Activated CD8-positive, alpha-beta memory T cell treated with anti-CD3 and anti-CD28 coated beads, Interleukin-2, amount 50 U/mL, for 24 hours (primary cell): ENCODE measurements at regions not wholly inside any gene's neighbourhood (a gene's known extent, or its start where the extent isn't known, plus 50 kb on each side); places are given as distances from the start of the nearest gene placed in this dataset.

Source experiments
- DNase-seq: peaks from one replicate; pipeline ENCODE4 v3.0.0-alpha.2; 2020; ENCODE audit errors: extremely low read depth

DNA sequence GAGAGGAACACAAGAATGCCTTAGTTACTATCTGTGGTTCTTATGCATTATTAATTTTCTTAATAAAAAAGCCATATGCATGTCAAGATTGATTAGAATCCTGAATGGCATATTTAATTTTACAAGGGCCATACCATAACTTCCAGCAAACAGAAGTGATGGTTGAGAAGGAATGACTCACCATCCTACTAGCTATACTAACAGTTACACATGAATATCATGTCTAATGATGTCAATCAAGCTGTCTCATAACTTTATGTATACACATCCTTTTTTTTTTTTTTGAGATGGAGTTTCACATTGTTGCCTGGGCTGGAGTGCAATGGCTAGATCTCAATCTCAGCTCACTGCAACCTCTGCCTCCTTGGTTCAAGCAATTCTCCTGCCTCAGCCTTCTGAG lies 1123.9 kb downstream of the NLGN4Y start:
- no peak for DNase-seq

- no peak for DNase-seq
Measured at GRCh38 chrY:15650056-15650455, 1125.7 kb downstream of the NLGN4Y start.

DNA sequence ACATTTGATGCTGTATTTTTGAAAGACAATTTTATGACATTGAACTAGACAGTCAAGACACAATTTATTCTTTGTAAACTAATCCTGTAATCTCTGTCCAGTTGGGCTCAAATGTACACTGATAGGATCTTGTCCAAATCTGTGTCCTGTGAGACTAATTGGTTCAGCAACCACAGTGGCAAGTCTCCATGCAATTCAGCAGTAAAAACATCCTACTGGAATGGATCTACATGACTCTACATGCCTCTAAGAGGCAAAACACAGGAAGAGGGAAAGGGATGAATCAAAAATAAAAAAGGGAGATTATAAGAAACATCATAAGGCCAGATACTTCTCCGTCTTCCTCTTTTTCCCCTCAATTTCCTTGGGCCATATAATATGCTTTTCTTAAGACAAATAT lies 1164.2 kb downstream of the NLGN4Y start:
- DNase-seq, result no peak

GRCh38 chrY:15689994-15690393 lies 1165.7 kb downstream of the NLGN4Y start:
- no peak for DNase-seq

DNA sequence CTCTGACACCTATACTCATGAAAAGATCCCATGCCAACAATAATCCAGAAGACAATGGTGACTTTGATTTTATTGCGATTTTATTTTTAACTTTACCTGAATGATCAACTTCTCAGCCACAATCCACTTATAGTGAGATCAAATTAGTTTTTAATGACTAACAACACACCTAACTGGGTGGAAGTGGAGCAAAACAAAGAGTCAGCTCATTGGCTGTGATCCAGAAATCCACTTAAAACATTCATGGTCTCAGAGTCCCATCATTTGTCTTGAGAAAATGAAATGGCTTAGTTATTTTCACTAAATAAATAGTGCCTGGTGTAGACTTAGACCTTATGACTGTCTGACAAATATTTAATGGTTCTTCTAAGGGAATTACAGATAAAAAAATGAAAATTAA lies 1177.8 kb downstream of the NLGN4Y start:
- no peak for DNase-seq

GRCh38 chrY:15704906-15705305 lies 1180.6 kb downstream of the NLGN4Y start:
- no peak for DNase-seq

DNA sequence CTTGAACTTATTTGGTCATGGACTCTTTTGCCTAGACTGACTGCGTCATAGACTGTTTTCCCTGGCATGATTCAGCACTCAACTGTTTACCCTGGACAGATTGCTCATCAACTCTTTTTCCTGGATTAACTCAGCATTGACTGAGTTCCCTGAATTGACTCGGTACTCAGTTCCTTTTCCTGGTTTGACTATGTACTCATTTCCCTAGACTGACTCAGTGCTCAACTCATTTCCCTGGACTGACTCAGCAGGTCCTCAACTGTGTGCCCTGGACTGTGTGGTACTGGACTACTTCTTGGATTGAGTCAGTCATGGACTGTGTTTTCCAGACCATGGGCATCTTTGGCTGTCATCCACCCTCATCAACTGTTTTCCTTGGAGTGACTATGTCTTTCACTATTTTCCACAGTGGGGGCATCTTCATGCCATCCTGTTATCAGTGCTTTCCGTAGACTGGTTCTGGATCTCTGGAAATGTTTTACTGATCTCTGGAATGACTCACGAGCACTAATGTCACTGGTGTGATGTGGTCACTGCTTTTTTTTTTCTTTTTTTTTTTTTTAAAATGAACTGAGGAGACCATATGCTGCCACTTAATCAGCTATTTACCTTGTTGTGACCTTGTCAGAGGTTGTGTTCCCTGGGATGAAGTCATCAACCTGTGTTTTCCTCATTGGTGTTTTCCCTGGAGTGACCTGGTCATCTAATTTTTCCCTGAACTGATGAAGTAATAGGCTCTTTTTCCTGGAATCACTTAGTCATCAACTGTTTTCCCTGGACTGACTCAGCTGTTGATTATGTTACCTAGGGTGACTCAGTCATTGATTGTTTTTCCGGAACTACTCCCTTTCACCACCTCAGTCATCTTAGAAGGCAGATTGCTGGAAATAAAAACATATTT lies 1225.5 kb downstream of the NLGN4Y start:
- DNase-seq, result no peak

GRCh38 chrY:15751001-15751400 lies 1226.7 kb downstream of the NLGN4Y start:
- DNase-seq, result no peak

DNA sequence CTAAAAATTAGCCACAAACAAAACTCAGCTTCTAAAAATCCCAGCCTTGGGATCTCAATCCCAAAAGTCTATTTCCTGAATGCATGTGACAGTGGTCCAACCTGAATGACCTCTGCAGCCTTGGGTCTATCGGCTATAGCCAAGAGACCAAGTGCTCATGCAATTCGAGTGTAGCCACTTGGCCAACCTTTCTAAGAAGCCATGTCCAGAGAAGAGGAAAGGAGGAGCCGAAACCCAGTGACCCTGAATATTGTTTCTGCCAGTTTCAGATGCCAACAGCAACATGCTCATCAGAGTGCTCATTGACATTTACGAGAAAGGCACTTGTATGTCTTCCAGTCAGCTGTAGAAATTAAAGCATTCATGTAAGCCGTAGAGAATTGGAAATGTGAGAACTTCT lies 1231.9 kb downstream of the NLGN4Y start:
- no peak for DNase-seq

GRCh38 chrY:15773579-15773978 lies 1249.2 kb downstream of the NLGN4Y start:
- DNase-seq, result no peak

DNA sequence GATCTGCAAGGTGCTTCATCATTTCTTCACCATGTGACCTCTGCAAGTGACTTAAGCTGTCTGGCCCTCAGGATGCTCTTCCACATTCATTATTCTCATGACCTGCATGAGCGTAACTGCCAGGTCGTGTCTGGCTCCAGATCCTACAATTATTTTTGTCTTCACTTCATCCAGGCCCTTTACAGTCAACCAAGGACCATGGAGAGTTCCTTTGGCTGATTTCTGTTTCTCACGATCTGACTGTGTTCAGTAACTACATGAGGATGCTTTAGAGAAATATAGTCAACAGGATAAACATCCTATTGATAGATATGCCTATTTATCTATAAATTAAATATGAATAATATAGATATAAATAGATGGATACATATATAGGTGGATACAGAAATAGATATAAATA lies 1251.6 kb downstream of the NLGN4Y start:
- no peak for DNase-seq

GRCh38 chrY:15779891-15780290 lies 1255.6 kb downstream of the NLGN4Y start:
- DNase-seq, result no peak

- DNase-seq, result no peak
Measured at GRCh38 chrY:15800021-15800420, 1275.7 kb downstream of the NLGN4Y start.

DNA sequence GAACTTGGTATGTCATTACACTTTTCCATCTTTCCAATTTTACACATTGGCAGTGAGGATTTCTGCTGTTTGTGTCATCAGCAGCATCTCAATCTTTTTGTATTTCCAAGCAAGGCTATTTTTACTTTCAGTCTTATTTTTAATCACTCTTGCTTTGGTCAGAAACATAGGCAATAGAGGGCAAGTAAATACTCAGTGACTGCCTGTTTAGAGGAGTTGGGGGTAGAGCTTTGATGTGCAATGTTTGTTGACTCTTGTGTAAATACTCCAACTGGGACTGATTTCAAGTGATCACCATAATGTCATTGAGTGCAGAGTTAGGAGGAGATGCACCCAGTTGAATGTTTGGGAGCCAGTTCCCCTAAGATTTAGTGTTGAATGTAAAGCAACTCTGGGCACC lies 1281.7 kb downstream of the NLGN4Y start:
- DNase-seq, result no peak

DNA sequence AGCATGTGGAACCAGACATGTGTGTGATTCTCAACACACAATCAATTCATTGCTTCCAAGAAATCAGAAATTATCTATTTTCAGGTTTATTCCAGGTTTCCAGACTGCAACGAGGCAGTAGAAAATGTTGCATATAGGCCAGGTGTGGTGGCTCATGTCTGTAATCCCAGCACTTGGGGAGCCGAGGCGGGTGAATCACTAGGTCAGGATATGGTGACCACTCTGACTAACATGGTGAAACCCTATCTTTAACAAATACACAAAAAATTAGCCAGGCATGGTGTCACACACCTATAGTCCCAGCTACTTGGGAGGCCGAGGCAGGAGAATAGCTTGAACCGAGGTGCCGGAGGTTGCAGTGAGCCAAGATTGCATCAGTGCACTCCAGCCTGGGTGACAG lies 1289.9 kb downstream of the NLGN4Y start:
- DNase-seq, result no peak
